GM19455 (cell line): ENCODE measurements at regions not wholly inside any gene's neighbourhood (a gene's known extent, or its start where the extent isn't known, plus 50 kb on each side); places are given as distances from the start of the nearest gene placed in this dataset.
"Not testable (repeated sequence)": the region's sequence is repeated elsewhere in the genome, so short reads cannot be mapped to it uniquely, and the experiment has no call there.

Experiments used
- ATAC-seq: cut with Tn5 transposase; IDR thresholded peaks from one replicate; pipeline ENCODE4 v1.9.1; 2021; ENCODE audit not compliant: unreplicated experiment

DNA sequence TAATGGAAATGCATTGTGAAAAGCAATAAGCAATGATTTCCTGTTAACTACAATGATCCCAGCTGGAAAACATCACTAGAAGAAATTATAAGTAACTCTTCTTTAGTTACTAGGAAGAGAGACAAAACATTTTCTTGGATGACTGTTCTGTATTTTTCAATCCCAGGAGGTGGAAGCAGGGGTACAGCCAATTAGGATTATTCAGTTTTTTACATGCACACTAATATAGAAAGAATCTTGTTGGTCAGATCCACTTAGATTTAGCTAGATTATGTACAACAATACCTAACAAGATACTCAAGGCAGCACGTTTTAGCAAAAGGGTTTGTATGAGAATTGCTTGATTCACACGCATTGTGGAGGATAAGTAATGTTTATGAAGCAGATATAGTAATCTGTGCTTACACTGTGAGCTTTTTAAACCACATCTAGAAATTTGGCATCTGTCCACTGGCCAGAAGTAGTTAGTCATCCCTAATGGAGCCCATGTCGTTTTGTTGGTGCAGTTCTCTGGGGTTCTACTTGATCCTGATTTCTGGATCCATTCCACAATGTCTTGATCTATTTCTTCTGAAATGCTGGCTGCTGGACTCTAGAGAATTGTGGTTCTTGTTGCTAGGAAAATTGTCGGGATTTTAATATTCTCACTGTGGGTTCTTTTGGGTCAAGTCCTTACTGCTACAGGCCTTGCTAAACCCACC lies 199.7 kb downstream of the ADCYAP1 start:
- no peak for ATAC-seq

DNA sequence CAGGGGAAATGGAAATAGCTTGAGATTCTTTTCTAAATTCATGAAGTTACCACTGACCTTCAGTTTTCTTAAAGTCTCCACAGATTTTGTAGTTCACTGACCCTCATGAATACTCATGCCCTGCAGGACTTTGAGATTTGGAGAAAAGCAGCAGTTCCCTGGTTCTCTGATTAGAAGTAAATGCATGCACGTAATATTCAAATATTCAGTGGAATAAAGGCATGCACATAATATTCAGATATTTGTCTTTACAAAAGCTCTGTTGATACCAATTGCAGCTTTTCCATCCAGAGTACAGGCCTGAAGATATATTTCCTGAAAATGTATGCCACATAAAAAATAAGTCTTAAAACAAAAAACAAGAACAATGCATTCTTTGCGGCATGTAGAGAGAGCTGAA lies 219.8 kb downstream of the ADCYAP1 start:
- ATAC-seq, result no peak

DNA sequence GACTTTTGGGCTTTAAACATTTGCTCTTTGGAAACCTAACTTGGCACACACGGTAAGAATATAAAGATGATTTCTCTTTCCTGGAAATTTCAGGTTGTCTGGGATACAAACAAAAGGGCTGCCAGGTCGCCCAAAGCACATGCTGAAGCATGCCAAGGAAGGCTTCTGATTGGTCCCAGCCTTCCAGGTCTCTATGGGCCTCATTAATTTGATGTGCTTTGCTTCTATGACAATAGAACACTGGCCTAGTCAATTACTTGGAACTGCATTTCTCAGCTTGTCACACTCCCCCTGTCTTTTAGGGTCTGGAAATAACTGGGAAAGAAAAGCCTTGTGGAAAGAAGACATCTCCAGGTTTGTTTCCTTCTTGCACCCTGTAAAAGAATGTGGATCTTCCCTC lies 228.9 kb downstream of the ADCYAP1 start:
- ATAC-seq, result no peak

DNA sequence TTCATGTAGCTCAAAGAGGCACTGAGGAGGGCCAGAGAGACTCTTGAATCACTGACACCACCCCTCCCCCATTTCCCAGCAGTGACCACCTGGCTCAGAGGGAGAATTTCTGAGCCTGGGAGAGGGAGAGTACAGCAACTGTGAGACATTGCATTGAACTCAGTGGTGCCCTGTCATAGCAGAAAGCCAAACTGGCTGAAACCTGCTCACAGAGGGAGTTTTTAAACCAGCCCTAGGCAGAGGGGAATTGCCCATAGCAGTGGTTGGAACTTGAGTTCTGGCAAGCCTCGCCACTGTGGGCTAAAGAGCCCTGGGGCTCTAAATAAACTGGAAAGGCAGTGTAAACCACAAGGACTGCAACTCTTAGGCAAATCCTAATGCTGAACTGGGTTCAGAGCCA lies 243.1 kb downstream of the ADCYAP1 start:
- no peak for ATAC-seq

DNA sequence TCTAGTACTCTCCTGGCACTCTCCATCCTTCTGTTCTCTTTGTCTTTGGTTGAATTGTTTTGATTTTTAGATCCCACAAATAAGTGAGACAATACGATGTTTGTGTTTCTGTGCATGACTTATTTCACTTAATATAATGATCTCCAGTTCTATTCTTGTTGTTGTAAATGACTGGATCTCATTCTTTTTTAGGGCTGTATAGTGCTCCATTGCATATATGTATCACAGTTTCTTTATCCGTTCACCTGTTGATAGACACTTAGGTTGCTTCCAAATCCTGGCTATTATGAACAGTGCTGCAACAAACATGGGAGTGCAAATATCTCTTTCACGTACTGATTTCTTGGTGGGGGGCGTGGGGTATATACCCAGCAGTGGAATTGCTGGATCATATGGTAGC lies 245.0 kb downstream of the ADCYAP1 start:
- no peak for ATAC-seq

DNA sequence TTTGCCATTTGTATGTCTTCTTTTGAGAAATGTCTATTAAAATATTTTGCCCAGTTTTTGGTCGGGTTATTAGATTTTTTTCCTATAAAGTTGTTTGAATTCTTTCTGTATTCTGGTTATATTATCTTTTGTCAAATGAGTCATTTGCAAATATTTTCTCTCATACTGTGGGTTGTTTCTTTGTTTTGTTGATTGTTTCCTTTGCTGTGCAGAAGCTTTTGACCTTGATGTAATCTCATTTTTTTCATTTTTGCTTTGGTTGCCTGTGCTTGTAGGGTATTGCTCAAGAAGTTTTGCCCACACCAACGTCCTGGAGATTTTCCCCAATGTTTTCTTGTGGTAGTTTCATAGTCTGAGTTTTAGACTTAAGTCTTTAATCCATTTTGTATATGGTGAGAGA lies 245.7 kb downstream of the ADCYAP1 start:
- ATAC-seq, result no peak

DNA sequence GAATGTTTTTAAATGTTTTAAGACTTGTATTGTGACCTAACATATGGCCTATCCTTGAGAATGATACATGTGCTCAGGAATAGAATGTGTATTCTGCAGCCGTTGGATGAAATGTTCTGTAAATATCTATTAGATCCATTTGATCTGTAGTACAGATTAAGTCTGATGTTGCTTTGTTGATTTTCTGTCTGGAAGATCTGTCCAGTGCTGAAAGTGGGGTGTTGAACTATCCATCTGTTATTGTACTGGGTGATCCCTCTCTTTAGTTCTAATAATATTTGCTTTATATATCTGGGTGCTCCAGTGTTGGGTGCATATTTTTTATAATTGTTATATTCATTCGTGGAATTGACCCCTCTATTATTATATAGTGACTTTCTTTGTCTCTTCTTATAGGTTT lies 248.3 kb downstream of the ADCYAP1 start:
- not testable (repeated sequence) for ATAC-seq

DNA sequence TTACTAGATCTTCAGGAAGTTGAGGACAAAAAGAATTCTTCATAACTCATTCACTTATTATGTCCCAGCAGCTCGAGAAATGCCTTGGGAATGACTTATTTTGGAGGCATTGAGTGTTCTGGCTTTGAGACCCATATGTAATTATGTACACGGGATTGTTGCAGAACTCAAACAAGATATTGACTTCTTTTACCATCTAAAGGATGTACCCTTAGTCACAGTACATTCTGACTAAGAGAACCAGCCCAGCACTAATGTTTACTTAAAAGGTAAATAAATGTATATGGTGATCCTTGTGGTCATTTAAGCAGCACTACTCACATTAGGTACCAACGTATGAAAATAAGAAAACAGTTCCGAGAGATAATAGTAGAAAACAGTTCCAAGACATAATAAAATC lies 268.9 kb downstream of the ADCYAP1 start:
- no peak for ATAC-seq

DNA sequence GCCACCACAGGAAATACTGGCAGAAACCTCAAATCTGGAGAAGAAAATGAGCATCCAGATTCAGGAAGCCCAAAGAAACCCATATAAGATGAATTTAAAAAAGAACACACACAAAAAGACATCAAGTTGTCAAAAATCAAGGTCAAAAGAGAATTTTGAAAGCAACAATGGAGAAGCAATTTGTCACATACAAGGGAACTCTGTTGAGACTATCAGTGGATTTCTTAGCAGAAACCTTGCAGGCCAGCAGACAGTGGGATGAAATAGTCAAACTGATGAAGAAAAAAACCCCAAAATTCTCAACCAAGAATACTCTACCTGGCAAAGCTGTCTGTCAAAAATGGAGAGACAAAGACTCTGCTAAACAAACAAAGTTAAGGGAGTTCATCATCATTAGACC lies 272.6 kb downstream of the ADCYAP1 start:
- ATAC-seq, result no peak

DNA sequence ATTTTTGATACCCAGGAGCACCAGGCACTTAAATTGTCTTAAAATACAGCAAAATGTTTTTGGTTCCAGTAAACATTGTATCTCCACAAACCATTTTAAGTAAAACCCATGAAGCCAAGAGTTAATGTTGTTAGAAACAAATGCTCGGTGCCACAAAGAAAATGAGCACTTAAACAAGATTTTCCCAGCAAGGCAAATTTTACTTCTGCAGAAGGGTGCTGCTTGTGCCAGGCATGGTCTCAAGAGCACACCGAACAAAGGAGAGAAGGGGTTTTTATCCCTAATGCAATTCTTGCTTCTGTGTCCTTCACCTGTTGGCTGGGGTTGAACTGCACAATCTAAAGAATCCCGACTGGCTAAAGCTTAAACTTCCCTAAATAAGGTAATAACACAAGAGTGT lies 286.7 kb downstream of the ADCYAP1 start:
- no peak for ATAC-seq

DNA sequence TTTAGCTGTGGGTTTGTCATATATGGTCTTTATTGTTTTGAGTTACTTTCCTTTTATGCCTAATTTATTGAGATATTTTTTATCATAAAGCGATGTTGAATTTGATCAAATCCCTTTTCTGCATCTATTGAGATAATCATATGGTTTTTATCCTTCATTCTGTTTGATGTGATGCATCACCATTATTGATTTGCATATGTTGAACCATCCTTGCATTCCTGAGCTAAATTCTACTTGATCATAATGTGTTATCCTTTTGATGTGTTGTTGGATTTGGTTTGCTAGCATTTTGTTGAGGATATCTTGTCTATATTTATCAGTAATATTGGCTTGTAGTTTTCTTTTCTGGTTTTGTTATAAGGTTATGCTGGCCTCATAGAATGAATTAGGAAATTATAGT lies 308.5 kb downstream of the ADCYAP1 start:
- no peak for ATAC-seq

DNA sequence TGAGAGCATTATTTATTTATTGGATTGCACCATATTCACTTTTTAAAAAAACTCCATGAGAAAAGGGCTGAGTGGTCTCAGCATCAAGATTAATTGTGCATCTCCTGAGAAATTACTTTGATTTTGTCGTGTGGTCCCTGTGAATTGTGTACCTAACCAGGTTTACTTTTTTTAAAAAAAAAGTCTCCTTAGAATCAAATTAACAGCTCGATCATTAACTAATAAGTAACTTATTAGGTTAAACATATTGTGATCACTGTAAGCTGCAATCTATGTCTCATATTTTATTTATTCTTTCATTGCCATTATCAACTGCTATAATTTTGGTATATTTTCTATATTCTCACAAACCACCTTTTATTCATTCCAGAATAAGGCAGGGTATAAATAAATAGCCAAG lies 318.2 kb downstream of the ADCYAP1 start:
- ATAC-seq, result no peak

DNA sequence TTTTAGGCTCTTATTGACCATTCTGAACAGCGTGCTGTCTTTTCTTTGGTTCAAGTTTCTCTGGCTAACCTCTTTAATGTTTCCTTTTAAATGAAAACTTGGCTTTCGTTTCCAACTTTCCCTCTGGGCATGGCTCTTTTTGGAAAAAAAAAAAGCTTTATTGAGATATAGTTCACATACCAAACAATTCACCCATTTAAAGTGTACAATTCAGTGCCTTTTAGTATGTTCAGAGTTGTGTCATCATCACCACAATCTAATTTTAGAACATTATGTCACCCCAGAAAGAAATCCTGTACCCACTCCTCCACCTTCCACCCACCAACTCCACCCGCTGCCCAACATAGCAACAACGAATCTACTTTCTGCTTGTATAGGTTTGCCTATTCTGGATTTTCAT lies 322.4 kb downstream of the ADCYAP1 start:
- no peak for ATAC-seq

DNA sequence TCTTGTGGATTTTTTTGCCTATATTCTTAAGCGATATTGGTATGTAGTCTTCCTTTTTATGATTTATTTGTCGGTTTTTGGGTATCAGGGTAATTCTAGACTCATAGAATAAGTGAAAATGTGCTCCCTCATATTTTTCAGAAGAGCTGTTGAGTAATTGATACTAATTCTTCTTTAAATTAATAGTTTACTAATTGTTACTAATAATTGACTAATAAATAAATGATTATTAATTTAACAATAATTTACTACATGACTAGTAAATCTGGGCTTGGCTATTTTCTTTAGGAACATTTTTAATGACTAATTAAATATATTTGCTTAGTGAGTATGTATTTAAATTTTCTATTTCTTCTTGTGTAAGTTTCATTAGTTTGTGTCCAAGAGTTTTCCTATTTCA lies 325.0 kb downstream of the ADCYAP1 start:
- no peak for ATAC-seq

DNA sequence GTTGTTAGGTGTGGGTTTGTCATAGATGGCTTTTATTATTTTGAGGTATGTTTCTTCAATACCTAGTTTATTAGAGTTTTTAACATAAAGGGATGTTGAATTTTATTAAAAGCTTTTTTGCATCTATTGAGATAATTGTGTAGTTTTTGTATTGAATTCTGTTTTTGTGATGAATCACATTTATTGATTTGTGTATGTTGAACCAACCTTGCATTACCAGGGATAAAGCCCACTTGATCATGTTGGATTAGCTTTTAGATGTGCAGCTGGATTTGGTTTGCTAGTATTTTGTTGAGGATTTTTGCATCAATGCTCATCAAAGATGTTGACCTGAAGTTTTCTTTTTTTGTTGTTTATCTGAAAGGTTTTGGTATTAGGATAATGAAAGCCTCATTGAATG lies 328.2 kb downstream of the ADCYAP1 start:
- ATAC-seq, result no peak

DNA sequence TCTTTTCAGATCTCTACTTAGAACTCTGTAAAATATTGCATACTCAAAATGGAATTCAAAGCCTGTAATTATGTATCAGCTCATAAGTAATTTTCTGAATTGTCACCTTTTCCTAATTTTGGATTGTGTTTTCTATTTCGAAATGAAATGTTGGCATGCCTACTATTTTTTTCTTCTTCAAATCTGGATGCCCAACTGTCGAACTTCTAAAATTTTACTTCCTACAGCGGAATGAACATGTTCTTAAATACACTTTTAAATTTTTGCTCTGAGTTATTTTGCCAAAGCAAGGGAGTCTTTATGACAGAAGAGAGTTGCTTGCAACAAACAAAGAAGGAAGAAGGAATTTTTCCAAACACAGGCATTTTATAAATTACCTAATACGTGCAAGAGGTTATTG lies 336.0 kb downstream of the ADCYAP1 start:
- ATAC-seq, result no peak

DNA sequence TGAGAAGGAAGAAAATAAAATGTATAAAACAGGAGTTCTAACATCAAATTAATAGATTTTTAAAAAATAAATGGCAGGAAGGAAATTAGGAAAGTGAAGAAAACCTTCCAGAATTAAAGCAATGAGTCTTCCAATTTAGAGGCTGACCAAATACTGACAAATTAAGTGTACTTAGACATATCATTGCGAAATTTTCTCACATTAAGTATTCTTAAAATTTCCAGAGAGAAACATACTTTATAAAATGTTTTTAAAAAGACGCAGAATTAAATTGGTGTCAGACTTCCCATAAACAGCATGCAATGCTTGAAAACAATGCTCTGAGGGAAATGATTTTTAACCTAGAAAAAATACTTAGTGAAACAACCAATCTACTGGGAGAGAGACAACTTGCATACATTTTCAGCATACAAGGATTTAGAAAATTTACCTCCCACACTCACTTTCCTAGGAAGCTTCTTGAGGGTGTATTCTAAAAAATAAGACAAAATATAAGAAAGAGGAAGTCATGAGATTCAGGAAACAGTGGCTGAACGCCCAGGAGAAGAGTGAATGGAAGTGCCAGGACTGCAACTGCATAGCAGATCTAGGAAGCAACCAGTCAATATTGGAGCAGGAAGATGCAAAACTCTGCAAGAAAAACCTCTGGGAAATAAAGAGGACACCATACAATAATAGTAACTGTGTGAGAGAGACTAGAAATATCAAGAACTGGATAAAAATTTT lies 339.9 kb downstream of the ADCYAP1 start:
- no peak for ATAC-seq

DNA sequence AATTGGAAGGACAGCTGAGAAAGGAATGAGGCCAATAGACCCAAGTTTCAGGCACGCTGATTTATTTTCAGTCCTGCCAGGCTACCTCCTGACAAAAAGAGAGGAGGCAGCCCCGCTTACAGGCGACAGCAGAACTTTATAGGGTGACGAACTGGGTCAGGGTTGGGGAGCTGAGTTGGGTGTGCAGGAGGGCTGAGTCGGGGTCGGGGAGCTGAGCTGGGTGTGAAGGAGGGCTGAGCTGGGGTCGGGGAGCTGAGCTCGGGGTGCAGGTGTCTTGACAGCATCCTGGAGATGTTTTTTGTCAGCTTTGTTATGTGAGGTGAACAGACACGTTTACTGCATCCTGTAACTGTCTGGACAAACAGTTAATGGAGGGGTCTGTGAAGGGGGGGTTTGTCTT lies 342.2 kb downstream of the ADCYAP1 start:
- ATAC-seq, result no peak

DNA sequence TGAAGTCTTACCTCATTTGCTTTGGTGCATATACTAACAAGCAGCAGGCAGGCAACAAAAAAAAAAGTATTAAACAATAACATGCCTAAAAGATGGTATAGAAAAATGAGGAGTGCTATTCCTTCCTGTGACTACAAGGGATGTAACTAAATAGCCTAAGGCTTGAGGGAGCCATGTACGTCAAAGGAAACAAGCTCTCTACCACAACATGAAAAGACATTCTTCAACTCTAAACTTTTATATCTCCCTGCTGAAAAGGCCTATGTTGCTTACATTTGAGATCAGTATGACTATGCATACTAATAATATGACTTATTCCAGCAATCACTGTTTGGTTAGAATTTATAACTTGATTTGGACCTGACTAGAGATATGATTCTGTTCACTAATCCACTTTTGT lies 347.9 kb downstream of the ADCYAP1 start:
- ATAC-seq, result no peak

DNA sequence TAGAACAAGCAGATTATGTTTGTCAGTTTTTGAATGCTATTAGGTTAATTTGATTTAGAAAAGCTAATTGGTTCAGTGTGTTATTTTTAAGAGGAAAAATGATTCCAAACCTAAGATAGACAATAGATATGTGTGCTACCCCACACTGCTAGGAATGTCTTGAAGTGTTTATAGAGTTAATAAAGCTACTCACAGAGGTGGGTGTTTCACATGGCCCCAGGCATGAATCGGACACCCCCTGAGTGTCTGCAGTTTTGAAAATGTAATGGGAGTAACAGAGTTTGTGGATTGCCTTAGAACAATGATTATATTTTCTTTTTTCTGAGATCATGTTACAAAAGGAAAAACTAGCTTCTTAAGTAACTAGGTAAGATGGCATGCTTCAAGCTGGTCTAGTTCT lies 348.3 kb downstream of the ADCYAP1 start:
- ATAC-seq, result no peak

DNA sequence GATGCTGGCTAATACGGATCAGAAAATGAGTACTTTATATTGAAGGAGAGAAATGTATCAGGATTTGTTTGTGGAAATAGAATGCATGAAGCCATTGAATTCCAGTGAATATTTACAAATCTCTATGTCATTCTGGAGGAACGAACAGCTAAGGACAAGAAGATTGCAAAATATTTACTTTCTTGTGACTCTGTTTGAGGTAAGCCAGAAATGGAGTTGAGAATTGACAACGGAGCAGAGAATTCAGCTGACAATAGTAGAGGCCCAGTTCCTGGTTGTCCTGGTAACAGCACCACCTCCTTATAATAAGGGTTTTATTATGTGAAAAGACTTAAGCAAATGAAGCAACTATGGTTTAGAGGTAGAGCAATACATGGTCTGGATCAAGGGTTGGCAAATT lies 349.2 kb downstream of the ADCYAP1 start:
- no peak for ATAC-seq

DNA sequence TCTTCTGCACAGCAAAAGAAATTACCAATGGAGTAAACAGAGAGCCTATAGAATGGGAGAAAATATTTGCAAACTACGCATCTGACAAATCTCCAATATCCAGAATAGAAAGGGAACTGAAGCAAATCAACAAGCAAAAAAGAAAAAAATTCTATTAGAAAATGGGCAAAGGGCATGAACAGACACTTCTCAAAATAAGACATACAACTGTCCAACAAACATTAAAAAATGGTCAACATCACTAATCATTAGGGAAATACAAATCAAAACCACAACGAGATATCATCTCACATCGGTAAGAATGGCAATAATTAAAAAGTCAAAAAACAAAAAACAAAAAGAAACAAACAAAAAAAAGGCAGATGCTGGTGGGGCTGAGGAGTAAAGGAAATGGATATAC lies 356.4 kb downstream of the ADCYAP1 start:
- no peak for ATAC-seq

DNA sequence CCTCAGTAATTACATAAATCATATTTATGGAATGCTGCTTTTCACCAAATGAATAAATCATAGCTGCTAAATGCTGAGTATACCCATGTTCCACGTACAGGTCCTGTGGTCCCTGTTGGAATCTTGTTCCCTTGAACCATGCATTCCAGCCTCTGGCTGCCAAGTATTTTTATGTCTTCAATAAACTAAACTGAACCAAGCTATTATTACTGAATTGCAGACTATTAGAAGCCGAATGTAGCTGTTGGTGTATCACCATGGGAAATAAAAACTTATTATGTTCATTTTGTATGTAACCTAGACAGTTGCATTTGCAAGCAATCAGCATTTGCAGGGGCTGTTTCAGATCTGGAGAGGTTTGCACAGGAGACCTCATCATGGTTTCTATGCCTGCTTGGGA lies 362.4 kb downstream of the ADCYAP1 start:
- ATAC-seq, result no peak
